ENCODE measurements at regions not wholly inside any gene's neighbourhood (a gene's known extent, or its start where the extent isn't known, plus 50 kb on each side); places are given as distances from the start of the nearest gene placed in this dataset.
A peak's percentile ranks its signal among the peaks of the same experiment; 100 is the strongest.

DNA sequence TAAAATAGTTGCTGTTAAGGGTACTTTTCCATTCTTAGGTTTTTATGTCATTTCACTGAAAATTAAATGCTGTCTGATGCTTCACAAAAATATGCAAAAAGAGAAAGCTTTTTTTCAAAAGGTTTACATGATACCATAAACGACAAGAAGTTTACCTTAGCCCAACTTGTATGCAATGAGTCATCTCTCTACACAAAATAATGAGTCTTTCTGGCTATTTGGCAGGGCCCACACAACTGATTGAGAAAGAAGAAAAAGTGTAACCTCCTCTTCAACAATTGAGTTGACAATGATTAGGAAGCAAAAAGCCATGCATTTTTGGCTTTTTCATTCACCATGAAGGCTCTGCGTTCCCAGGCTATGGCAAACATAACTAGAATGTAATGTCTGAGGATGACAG lies 165.4 kb upstream of the CPNE8 start (continued):
- TF ChIP-seq ASH2L (IDR thresholded peaks at IDR 0.05; ENCODE audit: low read length): no peak

DNA sequence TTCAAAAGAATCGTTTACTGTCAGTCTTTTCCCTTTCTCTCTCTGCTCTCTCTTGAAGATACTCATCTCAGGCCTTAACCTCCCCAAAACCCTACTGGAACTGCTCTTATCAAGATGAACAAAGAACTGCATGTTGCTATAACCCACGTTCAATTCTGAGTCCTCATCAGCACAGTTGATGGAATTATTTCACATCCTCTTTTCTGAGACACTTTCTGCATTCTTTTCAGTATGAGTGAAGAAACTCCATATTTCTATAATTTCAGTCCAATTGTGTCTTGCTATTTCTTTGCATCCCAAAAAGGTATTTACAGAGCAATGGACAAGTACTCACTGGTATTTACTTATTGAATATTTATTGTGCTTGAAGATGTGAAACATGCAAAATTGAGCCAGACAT lies 160.1 kb upstream of the CPNE8 start:
- Histone ChIP-seq H4K8ac (ENCODE audit: extremely low read depth, insufficient read depth, low read length) (no peak overlapping the region), H4K20me1 (replicated peaks in 1 of 2; ENCODE audit: control insufficient read depth in 1 of 2, insufficient read depth in 2 of 2, low read length in 2 of 2) (no peaks in the 10 kb centered on the region), H4K91ac (replicated peaks; ENCODE audit: insufficient read length, low read length) (no peak overlapping the region), H2BK5ac (ENCODE audit: low read depth, low read length) (no peak overlapping the region), H3K27ac (ENCODE audit: low read depth, low read length) (no peak overlapping the region), H3K4me2 (ENCODE audit: insufficient read depth in 1 of 2, low read depth in 2 of 2, low read length in 2 of 2) (no peak overlapping the region), H2BK20ac (ENCODE audit: low read length) (no peak overlapping the region), H3K79me1 (ENCODE audit: low read depth, low read length) (no peaks in the 10 kb centered on the region), H3K4me1 (replicated peaks in 1 of 4; ENCODE audit: control insufficient read depth in 3 of 4, insufficient read depth in 4 of 4, low read length in 3 of 4) (no peaks in the 10 kb centered on the region), H3K79me2 (ENCODE audit: control insufficient read depth in 1 of 2, insufficient read depth in 2 of 2, low read length in 2 of 2) (no peaks in the 10 kb centered on the region), H2AK5ac (ENCODE audit: low read depth, low read length) (no peak overlapping the region), H3K23me2 (ENCODE audit: low read depth, low read length) (peaks cover 2% of the 10 kb centered on the region; the same call in 1 of the 2 replicates), H4K5ac (ENCODE audit: insufficient read length, low read depth, low read length) (no peak overlapping the region), H2BK15ac (ENCODE audit: low read length) (no peak overlapping the region), H3K18ac (ENCODE audit: extremely low read depth, low read length) (no peak overlapping the region), H3K27me3 (replicated peaks in 1 of 4; ENCODE audit: control insufficient read depth in 3 of 4, extremely low read depth in 1 of 4, insufficient read depth in 3 of 4, low read length in 3 of 4) (no peaks in the 10 kb centered on the region), H3K9ac (replicated peaks in 1 of 4; ENCODE audit: extremely low read depth in 1 of 4, low read depth in 3 of 4, low read length in 3 of 4) (no peak overlapping the region), H3K9me3 (ENCODE audit: insufficient read depth in 2 of 2, low read depth in 1 of 2, low read length in 1 of 2) (no peaks in the 10 kb centered on the region), H3K4me3 (ENCODE audit: extremely low read depth in 1 of 4, insufficient read depth in 2 of 4, low read depth in 3 of 4, low read length in 4 of 4) (no peak overlapping the region), H2BK12ac (ENCODE audit: low read depth, low read length) (no peak overlapping the region), H3K56ac (replicated peaks; ENCODE audit: insufficient read length, low read depth, low read length) (no peak overlapping the region), H3K4ac (replicated peaks; ENCODE audit: insufficient read length, low read depth, low read length) (no peak overlapping the region), H2BK120ac (replicated peaks; ENCODE audit: low read depth, low read length) (no peak overlapping the region), H2AFZ (ENCODE audit: low read length) (0 out of 2 replicates have a peak overlapping the region, but pooled peaks have one; percentile 60), H3K23ac (ENCODE audit: insufficient read length) (no peak overlapping the region), H3K14ac (ENCODE audit: insufficient read length) (no peak overlapping the region), H3K36me3 (ENCODE audit: control insufficient read depth in 2 of 4, insufficient read depth in 4 of 4, low read length in 3 of 4) (no peaks in the 10 kb centered on the region)
- DNase-seq (ENCODE audit: low read depth in 1 of 2, low spot score in 2 of 2) (no peak), FAIRE-seq (no peak)
- POLR2A ChIA-PET (ENCODE audit: partially characterized antibody): no interaction called here
- CTCF ChIA-PET (ENCODE audit: partially characterized antibody): no interaction called here
- no peak for TF ChIP-seq POLR2A (IDR thresholded peaks at IDR 0.05; ENCODE audit: control extremely low read depth in 1 of 2, low read depth in 2 of 2, low read length in 2 of 2)
- TF ChIP-seq NANOG (IDR thresholded peaks at IDR 0.05; ENCODE audit: insufficient read depth, low read depth, low read length, poor library complexity, severe bottlenecking): no peak
- TF ChIP-seq SP2 (IDR thresholded peaks at IDR 0.05; ENCODE audit: low read length): no peak
- TF ChIP-seq KDM4A (IDR thresholded peaks at IDR 0.05; ENCODE audit: low read depth, low read length, severe bottlenecking): no peak
- TF ChIP-seq CHD2 (IDR thresholded peaks at IDR 0.05; ENCODE audit: low read length): no peak
- 86 to 100% methylated on average over 1 to 2 of the region's 2 CpGs for WGBS, 2 experiments (ENCODE audit: extremely low coverage in 1 of 2, insufficient coverage in 1 of 2, insufficient read length in 1 of 2, insufficient replicate concordance in 2 of 2, low coverage in 1 of 2, low lambda C conversion rate in 2 of 2, missing lambda C conversion rate in 1 of 2)
